GM21367 (cell line): ENCODE measurements at regions not wholly inside any gene's neighbourhood (a gene's known extent, or its start where the extent isn't known, plus 50 kb on each side); places are given as distances from the start of the nearest gene placed in this dataset.
A peak's percentile ranks its signal among the peaks of the same experiment; 100 is the strongest.

Experiments
- ATAC-seq: cut with Tn5 transposase; IDR thresholded peaks from one replicate; pipeline ENCODE4 v1.9.1; 2021; ENCODE audit not compliant: unreplicated experiment

DNA sequence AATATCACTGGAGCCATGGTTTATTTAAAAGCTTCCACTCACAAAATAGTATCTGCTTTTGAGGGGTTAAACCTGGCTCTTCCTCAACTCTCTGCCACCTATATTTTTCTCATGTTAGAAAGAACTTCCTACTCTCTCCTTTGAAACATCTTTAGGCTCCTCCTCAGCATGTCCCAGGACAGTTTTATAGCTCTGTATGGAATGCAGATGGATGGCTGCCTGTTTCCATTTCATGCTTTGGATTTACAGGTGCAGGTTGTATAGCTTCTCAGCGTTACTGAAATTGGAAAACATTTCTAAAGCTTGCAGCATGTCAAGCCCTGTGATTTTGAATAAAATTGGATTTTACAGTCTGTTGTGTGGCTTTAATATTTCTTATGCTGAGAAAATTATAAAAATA, 314.0 kb downstream of the NDFIP2 start:
- no peak for ATAC-seq

DNA sequence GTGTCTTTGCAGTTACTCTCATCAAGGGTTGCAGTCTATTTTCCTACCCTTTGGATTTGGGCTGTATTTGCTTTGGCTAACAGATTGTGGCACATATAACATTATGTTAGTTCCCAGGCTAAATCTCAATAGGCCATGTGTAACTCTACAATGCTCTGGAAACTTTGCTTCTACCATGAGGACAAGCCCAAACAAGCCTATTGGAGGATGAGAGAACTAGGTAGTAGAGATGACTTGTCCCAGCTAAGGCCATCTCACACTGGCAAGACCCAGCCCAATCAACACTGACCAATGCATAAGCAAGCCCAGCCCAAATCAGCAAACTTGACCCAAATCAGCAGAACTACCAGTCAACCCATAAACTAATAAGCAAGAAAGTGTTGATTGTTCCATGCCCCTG, 311.8 kb downstream of the NDFIP2 start:
- no peak for ATAC-seq

DNA sequence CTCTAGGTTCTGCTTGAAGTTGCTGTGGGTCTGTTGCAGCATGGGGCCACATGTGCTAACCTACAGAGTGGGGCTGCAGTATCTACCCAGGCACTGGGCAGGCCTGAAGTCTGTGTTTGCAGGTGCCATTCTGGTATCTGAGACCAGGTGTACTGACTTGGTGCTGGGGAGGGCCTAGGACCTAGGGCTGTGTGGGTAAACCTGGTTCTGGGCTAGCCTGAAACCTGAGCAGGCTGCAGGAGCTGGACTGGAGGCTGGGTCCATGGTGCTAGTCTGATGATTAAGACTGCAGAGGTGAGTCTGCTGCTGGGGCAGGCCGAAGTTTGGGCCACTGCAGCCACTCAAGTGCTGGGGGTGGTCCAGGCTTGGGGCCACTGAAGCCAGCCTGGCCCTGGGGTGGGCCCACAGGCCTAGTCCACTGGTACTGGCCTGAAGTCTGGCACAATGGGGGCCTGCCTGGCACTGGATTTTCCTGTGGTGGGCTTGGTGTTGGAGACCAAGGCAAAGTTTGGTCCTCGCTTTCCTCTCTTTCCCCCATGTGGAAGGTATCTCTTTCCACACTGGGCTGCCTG, 310.6 kb downstream of the NDFIP2 start:
- ATAC-seq: no peak

- ATAC-seq: no peak
These were observed 305.2 kb downstream of the NDFIP2 start for GRCh38 chr13:79786176-79786575.

GRCh38 chr13:79782541-79783205, 301.7 kb downstream of the NDFIP2 start:
- no peak for ATAC-seq

DNA sequence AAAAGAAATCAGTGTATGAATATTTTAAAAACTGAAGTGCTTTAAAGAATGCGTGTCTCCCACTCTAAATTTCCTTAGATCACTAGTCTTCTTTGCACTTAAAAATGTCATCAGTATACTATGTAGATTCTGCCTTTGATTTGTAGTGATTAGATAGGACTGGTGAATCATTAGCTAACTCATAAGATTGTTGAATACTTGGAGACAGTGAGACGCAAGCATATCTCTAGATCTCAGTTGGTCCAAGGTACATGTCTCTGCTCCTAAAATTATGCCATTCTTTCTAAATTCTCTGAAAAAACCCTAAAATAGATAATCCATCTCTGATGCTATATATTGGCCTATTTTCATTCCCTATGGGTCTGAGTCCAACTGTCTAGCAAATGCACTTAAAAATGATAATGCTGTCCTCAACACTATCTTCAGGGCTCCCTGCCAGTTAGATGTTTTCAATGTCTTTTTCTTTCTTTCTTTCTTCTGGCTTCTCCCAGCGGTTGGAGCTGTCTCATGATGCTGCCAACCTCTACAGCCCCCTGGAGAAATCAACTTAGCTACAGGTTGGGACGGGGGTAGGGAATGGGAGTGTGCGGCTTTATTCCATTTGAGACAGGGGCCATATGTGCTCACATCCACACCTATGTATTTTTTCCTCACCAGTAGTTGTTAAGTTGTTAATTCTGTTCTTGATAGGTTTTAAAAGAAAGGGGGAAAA, 301.0 kb downstream of the NDFIP2 start:
- no peak for ATAC-seq

DNA sequence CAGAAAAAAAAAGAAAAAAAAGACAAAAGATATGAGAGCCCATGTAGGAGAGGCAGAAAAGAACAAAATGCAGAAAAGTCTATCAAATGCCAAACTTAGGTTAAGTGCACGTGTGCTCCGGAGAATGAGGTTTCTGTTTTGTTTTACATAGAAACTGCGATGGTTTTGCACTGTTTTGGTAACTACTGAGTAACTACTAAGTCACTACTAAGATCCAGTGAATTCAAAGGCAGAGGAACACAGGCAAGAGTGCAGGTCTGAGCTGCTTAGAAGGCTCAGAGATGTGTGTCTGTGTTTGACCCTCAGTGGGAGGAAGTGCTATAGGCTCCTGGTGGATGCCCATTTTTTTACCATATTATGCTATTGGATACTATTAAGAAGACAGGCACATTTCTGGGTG, 299.3 kb downstream of the NDFIP2 start:
- no peak for ATAC-seq

DNA sequence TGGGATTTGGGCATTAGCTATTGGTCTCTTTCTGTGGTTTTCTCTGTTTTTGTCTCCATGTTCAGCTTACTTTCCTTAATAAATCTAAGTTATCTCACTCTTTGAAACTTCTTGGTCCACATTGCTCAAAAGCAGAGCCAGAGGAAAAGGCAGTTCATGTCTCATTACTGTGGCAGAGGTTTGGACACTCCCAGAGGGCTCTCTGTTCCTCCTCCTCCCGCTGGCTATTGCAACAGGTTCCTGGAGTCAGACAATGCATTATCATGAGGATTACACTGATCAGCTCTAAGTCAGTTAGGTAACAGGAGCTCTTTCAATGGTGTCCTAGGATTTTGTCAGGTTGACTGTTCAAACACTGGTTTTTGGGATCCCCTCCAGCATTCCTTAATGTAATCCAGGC, 298.8 kb downstream of the NDFIP2 start:
- ATAC-seq: no peak

GRCh38 chr13:79778741-79779460, 297.9 kb downstream of the NDFIP2 start:
- no peak for ATAC-seq

DNA sequence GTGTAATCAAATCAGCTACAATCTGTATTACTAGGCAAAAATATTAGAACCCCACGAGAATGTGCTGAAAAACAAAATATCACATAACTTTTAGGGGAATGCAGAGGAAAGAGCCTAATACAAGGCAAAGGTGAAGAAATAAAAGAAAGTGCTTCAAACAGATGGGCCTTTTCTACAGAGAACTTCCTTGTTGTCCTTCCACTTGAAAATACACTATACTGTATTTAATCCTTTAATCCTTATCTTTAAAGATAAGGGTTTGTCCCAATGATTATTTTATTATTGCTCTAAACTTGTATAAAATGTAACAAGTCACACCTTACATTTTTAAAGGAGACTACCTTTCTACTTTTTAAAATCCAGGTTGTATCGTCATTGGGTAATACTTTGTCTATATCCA, 296.5 kb downstream of the NDFIP2 start:
- ATAC-seq: no peak

DNA sequence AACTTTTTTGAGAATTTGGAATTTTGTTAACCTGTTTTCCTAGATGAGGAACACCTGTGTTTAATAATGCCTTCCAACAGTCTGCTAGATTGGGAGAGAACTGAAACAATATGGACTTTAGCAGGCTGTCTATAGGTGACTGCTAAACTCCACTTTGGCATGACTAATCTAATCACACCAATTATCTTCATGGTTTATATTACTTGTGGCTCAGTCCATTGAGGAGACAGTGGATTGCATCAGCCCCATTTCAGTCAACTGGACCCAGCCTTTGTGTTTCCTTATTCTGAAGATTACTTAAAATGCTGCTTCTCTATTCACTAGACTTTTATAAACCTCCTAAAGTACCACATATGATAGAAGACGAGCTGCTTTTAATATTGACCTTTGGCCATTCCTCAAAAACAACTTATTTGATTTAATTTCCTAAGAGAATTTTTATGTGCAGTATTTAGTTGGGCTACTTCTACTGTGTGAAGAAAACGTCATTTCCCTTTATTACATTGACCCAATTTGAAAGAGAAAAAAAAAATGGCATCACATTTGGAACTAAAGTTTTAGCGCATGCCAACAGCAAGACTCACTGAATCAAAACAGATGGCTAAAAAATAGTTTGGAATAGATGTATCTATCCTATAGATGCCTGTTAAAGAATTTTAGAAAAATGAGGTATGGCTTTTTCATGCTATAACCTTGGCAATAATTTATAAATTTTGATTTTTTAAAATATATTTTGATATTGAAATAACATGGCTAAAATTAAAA, 295.8 kb downstream of the NDFIP2 start:
- ATAC-seq: no peak

DNA sequence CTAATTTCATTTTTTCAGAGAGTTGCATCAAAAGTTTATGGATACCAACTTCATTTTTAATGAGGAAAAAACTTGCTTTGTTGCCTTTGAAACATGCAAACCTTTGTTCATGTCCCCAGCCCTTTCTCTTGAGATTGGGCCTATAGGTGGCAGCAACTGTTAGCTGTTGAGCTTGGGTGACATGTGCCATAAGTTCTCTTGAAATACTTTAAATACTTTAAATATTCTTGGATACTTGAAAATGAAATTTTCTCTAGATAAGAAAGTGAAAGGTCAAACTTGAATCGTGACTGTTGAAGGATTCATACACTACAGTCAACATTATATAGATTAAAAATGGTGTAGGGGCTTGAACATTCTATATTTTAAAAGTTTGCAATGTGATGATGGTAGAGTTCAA, 294.9 kb downstream of the NDFIP2 start:
- ATAC-seq: peak; percentile 56

GRCh38 chr13:79772811-79773210, 291.9 kb downstream of the NDFIP2 start:
- no peak for ATAC-seq

DNA sequence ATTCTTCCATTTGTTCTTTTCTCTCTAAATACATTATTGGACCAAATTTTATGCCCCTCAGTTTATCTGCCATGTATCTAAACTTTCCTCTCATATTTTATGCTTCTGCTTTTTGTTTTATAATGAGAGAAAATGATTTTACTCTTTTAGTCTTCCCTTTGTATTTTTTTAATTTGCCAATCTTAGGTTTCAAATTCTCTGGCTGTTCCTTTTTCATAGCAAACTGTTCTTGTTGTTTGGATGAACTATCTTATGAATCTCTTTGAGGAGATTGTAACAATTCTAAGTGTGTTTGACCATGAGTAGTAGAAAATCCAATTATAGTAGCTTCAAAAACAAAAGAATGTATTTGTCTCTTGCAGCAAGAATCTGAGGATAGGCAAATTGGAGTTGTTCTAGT, 290.5 kb downstream of the NDFIP2 start:
- no peak for ATAC-seq

GRCh38 chr13:79770056-79770455, 289.1 kb downstream of the NDFIP2 start:
- no peak for ATAC-seq

DNA sequence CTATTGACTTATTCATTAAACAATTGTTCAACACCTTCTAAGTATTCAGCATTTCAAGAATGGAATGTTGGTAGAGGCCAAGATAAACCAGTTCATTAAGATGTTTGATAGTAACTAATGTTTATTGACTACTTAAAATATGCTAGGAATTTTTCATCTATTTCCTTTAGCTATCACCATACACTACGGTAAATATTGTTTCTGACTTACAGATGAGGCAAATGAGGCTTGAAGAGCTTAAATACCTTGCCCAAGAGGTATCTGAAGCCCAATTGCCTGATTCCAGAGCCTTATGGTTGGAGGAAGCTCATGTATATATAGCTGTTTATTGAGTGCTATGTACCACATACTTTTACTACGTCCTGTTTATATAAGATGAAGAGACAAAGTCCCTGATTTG, 286.2 kb downstream of the NDFIP2 start:
- ATAC-seq: no peak

GRCh38 chr13:79765331-79765730, 284.4 kb downstream of the NDFIP2 start:
- no peak for ATAC-seq

- ATAC-seq: no peak
These were observed 269.1 kb downstream of the NDFIP2 start for GRCh38 chr13:79749984-79750551.

DNA sequence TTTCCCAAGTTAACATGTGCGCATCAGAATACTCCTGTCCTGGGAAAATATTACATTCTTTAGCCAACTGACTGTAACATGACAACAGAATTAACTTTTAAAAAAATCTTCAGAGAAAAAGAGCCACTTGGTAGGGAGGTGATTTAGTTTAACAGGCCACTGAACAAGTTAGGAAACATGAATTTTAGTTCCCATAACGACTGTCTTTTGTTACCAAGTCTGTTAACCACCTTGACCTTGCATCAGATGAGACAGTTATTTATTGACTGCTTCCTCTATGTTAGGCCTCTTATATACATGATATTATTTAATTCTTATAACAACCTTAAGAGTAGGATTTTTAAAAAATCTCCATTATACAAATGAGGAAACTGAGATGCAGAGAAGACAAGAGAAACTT, 268.6 kb downstream of the NDFIP2 start:
- no peak for ATAC-seq

DNA sequence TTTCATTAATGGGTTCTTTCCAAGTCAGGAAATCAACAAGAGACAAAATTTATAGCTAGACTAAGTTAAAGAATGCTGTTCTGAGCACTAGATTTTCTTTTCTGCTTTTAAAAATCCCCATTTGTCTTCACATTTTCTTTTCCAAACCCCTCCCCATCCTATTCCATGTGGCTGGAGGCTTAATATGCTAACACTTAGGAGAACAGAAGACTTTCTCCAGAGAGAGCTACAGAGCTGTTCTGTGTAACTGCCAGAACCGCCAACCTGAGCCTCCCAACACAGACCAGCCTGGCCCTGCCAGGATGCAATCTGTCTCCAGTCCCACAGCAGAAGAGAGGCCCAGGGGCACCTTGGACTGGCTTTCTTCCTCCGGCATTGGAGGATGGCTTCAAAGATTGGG, 264.1 kb downstream of the NDFIP2 start:
- ATAC-seq: no peak

- ATAC-seq: no peak
These were observed 262.0 kb downstream of the NDFIP2 start for GRCh38 chr13:79742923-79743322.
